Small intestine (tissue), 7 donors: ENCODE measurements at regions not wholly inside any gene's neighbourhood (a gene's known extent, or its start where the extent isn't known, plus 50 kb on each side); places are given as distances from the start of the nearest gene placed in this dataset.

ENCODE experiments used
- DNase-seq, 2 donors: peaks; one replicate each; pipeline versions ENCODE4 v3.0.0 to v3.0.0-alpha.2; 2013
- FAIRE-seq: peaks from 2 replicates; lab custom pipeline; 2012; peaks lifted over from hg19 to GRCh38; lab: Jason Lieb, UNC
- H3K27ac ChIP-seq, 3 donors: one replicate each; pipeline ENCODE4 v1.5.1; 2013; ENCODE audit warnings: low read length in 2 of 3, mild to moderate bottlenecking in 2 of 3, control low read depth in 1 of 3, inconsistent platforms in 1 of 3, low read depth in 1 of 3, moderate library complexity in 1 of 3
- H3K27me3 ChIP-seq, 3 donors: one replicate each; pipeline ENCODE4 v1.6.1; 2013; ENCODE audit warnings: low read length in 3 of 3, inconsistent platforms in 1 of 3; ENCODE audit not compliant: control insufficient read depth in 3 of 3, insufficient read depth in 3 of 3
- H3K36me3 ChIP-seq, 3 donors: one replicate each; pipeline ENCODE4 v1.6.1; 2013; ENCODE audit warnings: low read length in 3 of 3, inconsistent platforms in 1 of 3, low read depth in 1 of 3, mild to moderate bottlenecking in 1 of 3, moderate library complexity in 1 of 3; ENCODE audit not compliant: control insufficient read depth in 3 of 3, insufficient read depth in 2 of 3
- H3K4me1 ChIP-seq, 3 donors: one replicate each; pipeline ENCODE4 v1.6.1; 2013; ENCODE audit warnings: low read length in 2 of 3, inconsistent platforms in 1 of 3, low read depth in 1 of 3, mild to moderate bottlenecking in 1 of 3, moderate library complexity in 1 of 3; ENCODE audit not compliant: control insufficient read depth in 3 of 3, insufficient read depth in 2 of 3
- H3K4me3 ChIP-seq, 3 donors: one replicate each; pipeline ENCODE4 v1.5.1; 2013; ENCODE audit warnings: low read length in 3 of 3, control low read depth in 1 of 3, inconsistent platforms in 1 of 3, low read depth in 1 of 3, mild to moderate bottlenecking in 1 of 3, moderate library complexity in 1 of 3
- H3K9me3 ChIP-seq, 2 donors: one replicate each; pipeline ENCODE4 v1.6.1; 2013; ENCODE audit warnings: low read depth in 1 of 2, low read length in 1 of 2; ENCODE audit not compliant: control insufficient read depth in 2 of 2, insufficient read depth in 1 of 2
- WGBS, 3 donors: extraction: QIAGEN DNeasy Blood & Tissue Kit; methylation state at CpG; one replicate each; pipeline ENCODE4 v1.1.7; 2013; 5-methylcytosine and 5-hydroxymethylcytosine counted together
- donor health status: healthy with polysubstance abuse.
- donor health status: control.
- donor health status: control.
- donor health status: Bipolar disorder and iron deficiency.
- donor health status: healthy.

- Histone ChIP-seq H3K4me1 (no peaks in the 10 kb centered on the region), H3K9me3 (no peaks in the 10 kb centered on the region), H3K27ac (no peak overlapping the region), H3K27me3 (no peaks in the 10 kb centered on the region), H3K36me3 (no peaks in the 10 kb centered on the region), H3K4me3 (no peak overlapping the region)
- no peak for FAIRE-seq
- DNase-seq, result no peak
- 75 to 78% (median 75%) methylated on average over 4 of the region's 4 CpGs for WGBS, 3 donors
Observed at GRCh38 chr9:12155401-12156134, 537.6 kb upstream of the TYRP1 start.

DNA sequence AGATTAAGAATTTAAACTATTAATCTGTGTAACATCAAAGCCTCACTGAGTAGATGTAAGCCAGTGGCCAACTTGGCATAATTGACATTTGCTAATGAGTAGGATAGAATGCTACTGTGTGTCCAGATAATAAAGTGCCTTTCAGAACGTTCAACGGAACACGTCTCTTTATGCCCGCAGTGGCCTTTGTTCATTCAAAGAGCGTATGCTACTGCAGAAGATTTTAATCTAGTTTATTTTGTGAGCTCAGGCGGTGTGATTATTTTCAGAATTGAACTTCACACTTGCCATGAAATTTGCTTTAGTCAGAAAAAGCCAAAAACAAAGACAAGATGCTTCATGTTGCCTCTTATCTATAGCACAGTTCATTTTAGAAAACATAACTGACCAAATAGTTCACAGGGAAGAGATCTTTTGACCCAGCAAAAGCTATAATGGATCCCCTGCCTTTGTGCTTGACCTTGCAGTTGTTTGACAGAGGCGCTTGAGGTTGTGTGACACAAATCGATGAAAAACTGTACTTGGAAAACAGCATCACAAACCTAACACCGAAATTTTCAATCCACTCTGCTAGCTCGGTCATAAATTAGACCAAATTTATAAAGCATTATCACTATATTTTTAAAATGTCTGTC, 530.9 kb upstream of the TYRP1 start:
- Histone ChIP-seq H3K27me3 (no peaks in the 10 kb centered on the region), H3K9me3 (no peaks in the 10 kb centered on the region), H3K4me3 (no peak overlapping the region), H3K27ac (no peak overlapping the region), H3K4me1 (no peaks in the 10 kb centered on the region), H3K36me3 (no peaks in the 10 kb centered on the region)
- FAIRE-seq, result no peak
- no peak for DNase-seq
- 77 to 79% (median 77%) methylated on average over 10 of the region's 10 CpGs for WGBS, 3 donors

GRCh38 chr9:12163723-12164458, 529.3 kb upstream of the TYRP1 start:
- no peak overlapping the region for H3K4me3 ChIP-seq
- DNase-seq (no peak), FAIRE-seq (no peak)
- H3K36me3 ChIP-seq, result no peaks in the 10 kb centered on the region
- no peaks in the 10 kb centered on the region for H3K9me3 ChIP-seq
- 55 to 67% (median 55%) methylated on average over 3 of the region's 3 CpGs for WGBS, 3 donors
- no peak overlapping the region for H3K27ac ChIP-seq
- no peaks in the 10 kb centered on the region for H3K27me3 ChIP-seq
- no peaks in the 10 kb centered on the region for H3K4me1 ChIP-seq

GRCh38 chr9:12166518-12166917, 526.7 kb upstream of the TYRP1 start:
- 72 to 75% (median 74%) methylated on average over 2 of the region's 2 CpGs for WGBS, 3 donors
- H3K36me3 ChIP-seq, result no peaks in the 10 kb centered on the region
- no peaks in the 10 kb centered on the region for H3K9me3 ChIP-seq
- FAIRE-seq (no peak), DNase-seq (no peak)
- H3K4me1 ChIP-seq, result no peaks in the 10 kb centered on the region
- H3K27me3 ChIP-seq, result no peaks in the 10 kb centered on the region
- no peak overlapping the region for H3K4me3 ChIP-seq
- no peak overlapping the region for H3K27ac ChIP-seq

GRCh38 chr9:12170456-12170855, 522.7 kb upstream of the TYRP1 start:
- Histone ChIP-seq H3K4me3 (no peak overlapping the region), H3K36me3 (no peaks in the 10 kb centered on the region), H3K9me3 (no peaks in the 10 kb centered on the region), H3K4me1 (no peaks in the 10 kb centered on the region), H3K27me3 (no peaks in the 10 kb centered on the region), H3K27ac (no peak overlapping the region)
- 91 to 93% (median 92%) methylated on average over 1 of the region's 1 CpG for WGBS, 3 donors
- FAIRE-seq, result no peak
- DNase-seq, result no peak

- FAIRE-seq (no peak), DNase-seq (peak in 1 of 2 donors; percentile 62)
- H3K9me3 ChIP-seq, result no peaks in the 10 kb centered on the region
- H3K27me3 ChIP-seq, result no peaks in the 10 kb centered on the region
- H3K4me3 ChIP-seq, result no peak overlapping the region
- no peaks in the 10 kb centered on the region for H3K4me1 ChIP-seq
- 51 to 85% (median 56%) methylated on average over 1 of the region's 1 CpG for WGBS, 3 donors
- H3K27ac ChIP-seq, result no peak overlapping the region
- H3K36me3 ChIP-seq, result no peaks in the 10 kb centered on the region
Observed at GRCh38 chr9:12178634-12179033, 514.6 kb upstream of the TYRP1 start.

DNA sequence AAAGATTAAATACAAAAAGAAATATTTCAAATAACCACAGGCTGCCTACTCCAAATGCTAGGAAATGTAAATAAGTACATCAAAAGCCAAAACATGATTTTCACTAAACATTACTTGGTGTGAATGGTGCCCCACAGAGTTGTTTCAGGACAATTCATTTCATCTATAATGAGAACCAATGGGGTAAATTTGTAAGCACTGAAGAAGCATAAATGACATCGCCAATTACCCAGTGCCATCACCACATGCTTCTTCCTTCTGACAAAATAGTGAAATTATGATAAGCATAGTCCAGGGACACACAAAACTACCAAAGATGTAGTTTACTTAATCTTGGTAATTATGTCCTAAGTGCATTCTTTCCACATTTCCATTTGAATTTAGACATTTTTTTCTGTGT, 510.4 kb upstream of the TYRP1 start:
- no peaks in the 10 kb centered on the region for H3K27me3 ChIP-seq
- H3K27ac ChIP-seq, result no peak overlapping the region
- DNase-seq (no peak), FAIRE-seq (no peak)
- no peaks in the 10 kb centered on the region for H3K36me3 ChIP-seq
- WGBS, 3 donors, result 84 to 92% (median 87%) methylated on average over 1 of the region's 1 CpG
- H3K4me3 ChIP-seq, result no peak overlapping the region
- H3K4me1 ChIP-seq, result no peaks in the 10 kb centered on the region
- H3K9me3 ChIP-seq, result no peaks in the 10 kb centered on the region

GRCh38 chr9:12183321-12183720, 509.9 kb upstream of the TYRP1 start:
- no peaks in the 10 kb centered on the region for H3K4me1 ChIP-seq

More at GRCh38 chr9:12183321-12183720, 509.9 kb upstream of the TYRP1 start:
- WGBS, 3 donors, result 56 to 80% (median 72%) methylated on average over 3 of the region's 3 CpGs
- no peaks in the 10 kb centered on the region for H3K9me3 ChIP-seq
- no peak overlapping the region for H3K4me3 ChIP-seq
- no peaks in the 10 kb centered on the region for H3K36me3 ChIP-seq
- no peak for FAIRE-seq
- no peaks in the 10 kb centered on the region for H3K27me3 ChIP-seq
- DNase-seq, result no peak
- H3K27ac ChIP-seq, result no peak overlapping the region
